ENCODE measurements at regions not wholly inside any gene's neighbourhood (a gene's known extent, or its start where the extent isn't known, plus 50 kb on each side); places are given as distances from the start of the nearest gene placed in this dataset.

GRCh38 chr7:41035794-41036193 is 667.1 kb downstream of the INHBA start:
- H3K9me2 ChIP-seq (ENCODE audit: insufficient read depth) = 0 out of 2 replicates have a peak, but pooled peaks cover 9% of the 10 kb centered on the region
- H4K20me1 ChIP-seq (replicated peaks; ENCODE audit: insufficient read depth) = no peaks in the 10 kb centered on the region; the same call in 1 of the 2 replicates
- peak overlapping the region; percentile 66; the same call in 1 of the 2 replicates for H2AFZ ChIP-seq
- H3K9me3 Mint-ChIP-seq = no peaks in the 10 kb centered on the region; the same call in 2 of the 3 replicates
- H3K36me3 Mint-ChIP-seq (ENCODE audit: low read depth) = no peaks in the 10 kb centered on the region
- H3K79me2 ChIP-seq (replicated peaks; ENCODE audit: insufficient read depth) = no peaks in the 10 kb centered on the region
- DNase-seq (ENCODE audit: low spot score) (peak; percentile 31), ATAC-seq (peak; percentile 38; the same call in 2 of the 3 replicates)
- no peak overlapping the region for H3K4me3 Mint-ChIP-seq
- no peak overlapping the region for H3K4me2 ChIP-seq
- H3K36me3 ChIP-seq (ENCODE audit: insufficient read depth) = no peaks in the 10 kb centered on the region
- no peak overlapping the region for H3K27ac Mint-ChIP-seq
- H3K27me3 ChIP-seq (ENCODE audit: insufficient read depth) = no peaks in the 10 kb centered on the region
- no peak for TF ChIP-seq JUNB (IDR thresholded peaks at IDR 0.05; ENCODE audit: unreplicated experiment)
- no peak for TF ChIP-seq POLR2AphosphoS5 (IDR thresholded peaks at IDR 0.05; ENCODE audit: low read depth)
- no peak for TF ChIP-seq ZNF462 (CRISPR knock-in tag; IDR thresholded peaks at IDR 0.05)
- TF ChIP-seq REST (IDR thresholded peaks at IDR 0.05; ENCODE audit: unreplicated experiment) = no peak
- TF ChIP-seq ZNF331 (CRISPR knock-in tag; IDR thresholded peaks at IDR 0.05; ENCODE audit: low read depth) = no peak
- TF ChIP-seq STAT1 (IDR thresholded peaks at IDR 0.05; ENCODE audit: unreplicated experiment) = no peak
- no peak for TF ChIP-seq NANOG (IDR thresholded peaks at IDR 0.05; ENCODE audit: borderline replicate concordance)
- TF ChIP-seq EZH2 (IDR thresholded peaks at IDR 0.05; ENCODE audit: low read depth, unreplicated experiment) = no peak
- TF ChIP-seq ZNF114 (CRISPR knock-in tag; IDR thresholded peaks at IDR 0.05) = no peak
- H3K4me1 Mint-ChIP-seq = peaks cover 4% of the 10 kb centered on the region; the same call in 2 of the 3 replicates
- no peaks in the 10 kb centered on the region for H3K4me1 ChIP-seq (ENCODE audit: insufficient read depth)
- H3K27me3 Mint-ChIP-seq (ENCODE audit: insufficient read depth, low read depth, poor library complexity) = peaks cover 2% of the 10 kb centered on the region
- no peaks in the 10 kb centered on the region for H3F3A ChIP-seq (replicated peaks; ENCODE audit: low read depth)
- no peak overlapping the region for H3K27ac ChIP-seq (ENCODE audit: low read depth)
- no peak overlapping the region for H3K4me3 ChIP-seq

Measured in GM23338 (cell line).